Neural crest cell (in vitro differentiated cells): ENCODE measurements at regions not wholly inside any gene's neighbourhood (a gene's known extent, or its start where the extent isn't known, plus 50 kb on each side); places are given as distances from the start of the nearest gene placed in this dataset.
"Not testable (repeated sequence)": the region's sequence is repeated elsewhere in the genome, so short reads cannot be mapped to it uniquely, and the experiment has no call there.

ENCODE experiments used
- DNase-seq: peaks from one replicate; pipeline ENCODE4 v3.0.0; 2021; ENCODE audit warnings: low read depth, mixed read lengths, low spot score
- H3K27ac Mint-ChIP-seq: one replicate; pipeline ENCODE4 v1.8.0; 2021; ENCODE audit warnings: mild to moderate bottlenecking, mixed read lengths; ENCODE audit not compliant: unreplicated experiment
- H3K27me3 Mint-ChIP-seq: 2 replicates; pipeline ENCODE4 v1.8.0; 2021; ENCODE audit warnings: low read depth, mild to moderate bottlenecking, mixed read lengths
- H3K36me3 Mint-ChIP-seq: 2 replicates; pipeline ENCODE4 v1.8.0; 2021; ENCODE audit warnings: low read depth, mild to moderate bottlenecking, mixed read lengths
- H3K4me1 Mint-ChIP-seq: 2 replicates; pipeline ENCODE4 v1.8.0; 2021; ENCODE audit warnings: mixed read lengths
- H3K4me3 Mint-ChIP-seq: one replicate; pipeline ENCODE4 v1.8.0; 2021; ENCODE audit warnings: mild to moderate bottlenecking, mixed read lengths
- H3K9me3 Mint-ChIP-seq: 2 replicates; pipeline ENCODE4 v1.8.0; 2021; ENCODE audit warnings: mixed read lengths
- TF ChIP-seq, protein P1 (sequence below): fragments of 200-600 bp; sonication (generic); conservative IDR thresholded peaks from 2 replicates; pipeline ENCODE4 v1.5.0; 2021; ENCODE audit warnings: antibody characterized with exemption, mild to moderate bottlenecking

DNA sequence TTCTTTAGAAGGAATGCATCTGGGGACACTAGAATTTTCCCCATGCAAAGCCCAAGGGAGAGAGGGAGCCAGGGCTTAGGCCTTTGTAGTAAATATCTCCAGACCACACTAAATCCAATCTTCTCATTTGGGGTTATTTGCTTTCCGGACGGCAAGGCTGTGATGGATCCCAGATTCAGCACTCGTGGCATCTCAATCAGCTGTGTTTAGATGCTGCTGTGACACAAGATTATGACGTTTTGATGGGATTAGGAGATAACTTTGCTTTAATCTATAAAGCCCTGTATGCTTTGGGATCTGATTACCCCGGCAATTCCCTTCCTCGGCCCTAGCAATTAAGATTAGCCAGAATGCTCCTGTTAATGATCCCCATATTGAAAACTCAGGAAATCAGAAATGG is 686.7 kb upstream of the TBX3 start:
- peaks cover 10% of the 10 kb centered on the region for H3K4me1 Mint-ChIP-seq
- H3K4me3 Mint-ChIP-seq, result no peak overlapping the region
- TF ChIP-seq, protein P1, sequence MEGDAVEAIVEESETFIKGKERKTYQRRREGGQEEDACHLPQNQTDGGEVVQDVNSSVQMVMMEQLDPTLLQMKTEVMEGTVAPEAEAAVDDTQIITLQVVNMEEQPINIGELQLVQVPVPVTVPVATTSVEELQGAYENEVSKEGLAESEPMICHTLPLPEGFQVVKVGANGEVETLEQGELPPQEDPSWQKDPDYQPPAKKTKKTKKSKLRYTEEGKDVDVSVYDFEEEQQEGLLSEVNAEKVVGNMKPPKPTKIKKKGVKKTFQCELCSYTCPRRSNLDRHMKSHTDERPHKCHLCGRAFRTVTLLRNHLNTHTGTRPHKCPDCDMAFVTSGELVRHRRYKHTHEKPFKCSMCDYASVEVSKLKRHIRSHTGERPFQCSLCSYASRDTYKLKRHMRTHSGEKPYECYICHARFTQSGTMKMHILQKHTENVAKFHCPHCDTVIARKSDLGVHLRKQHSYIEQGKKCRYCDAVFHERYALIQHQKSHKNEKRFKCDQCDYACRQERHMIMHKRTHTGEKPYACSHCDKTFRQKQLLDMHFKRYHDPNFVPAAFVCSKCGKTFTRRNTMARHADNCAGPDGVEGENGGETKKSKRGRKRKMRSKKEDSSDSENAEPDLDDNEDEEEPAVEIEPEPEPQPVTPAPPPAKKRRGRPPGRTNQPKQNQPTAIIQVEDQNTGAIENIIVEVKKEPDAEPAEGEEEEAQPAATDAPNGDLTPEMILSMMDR, result no peak
- peak overlapping the region; percentile 29 for H3K27ac Mint-ChIP-seq
- peaks cover under 1% of the 10 kb centered on the region for H3K27me3 Mint-ChIP-seq
- peaks cover 5% of the 10 kb centered on the region for H3K9me3 Mint-ChIP-seq
- no peak for DNase-seq
- H3K36me3 Mint-ChIP-seq, result no peaks in the 10 kb centered on the region

DNA sequence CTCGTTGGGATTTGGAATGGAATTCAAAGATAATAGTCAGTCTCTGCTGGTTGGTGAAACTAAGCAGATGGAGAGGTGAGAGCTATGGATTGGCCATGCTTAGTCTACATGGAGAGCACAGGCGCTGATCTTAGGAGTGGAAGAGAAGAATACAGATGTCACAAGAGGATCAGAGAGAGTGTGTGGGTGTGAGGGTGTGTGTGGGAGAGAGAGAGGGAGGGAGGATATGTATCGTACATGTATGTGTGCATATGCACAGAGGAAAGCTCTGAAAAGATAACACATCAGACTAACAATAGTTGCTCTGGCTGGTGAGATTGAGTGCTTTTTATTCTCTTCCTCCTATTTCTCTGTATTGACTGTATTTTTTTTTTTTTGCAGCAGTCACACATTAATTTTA is 686.2 kb upstream of the TBX3 start:
- no peak for DNase-seq
- peaks cover 6% of the 10 kb centered on the region for H3K4me1 Mint-ChIP-seq
- TF ChIP-seq, protein P1, result no peak
- H3K9me3 Mint-ChIP-seq, result peaks cover 5% of the 10 kb centered on the region
- H3K27ac Mint-ChIP-seq, result peak overlapping the region; percentile 58
- H3K36me3 Mint-ChIP-seq, result no peaks in the 10 kb centered on the region
- H3K4me3 Mint-ChIP-seq, result no peak overlapping the region
- peaks cover 3% of the 10 kb centered on the region for H3K27me3 Mint-ChIP-seq

DNA sequence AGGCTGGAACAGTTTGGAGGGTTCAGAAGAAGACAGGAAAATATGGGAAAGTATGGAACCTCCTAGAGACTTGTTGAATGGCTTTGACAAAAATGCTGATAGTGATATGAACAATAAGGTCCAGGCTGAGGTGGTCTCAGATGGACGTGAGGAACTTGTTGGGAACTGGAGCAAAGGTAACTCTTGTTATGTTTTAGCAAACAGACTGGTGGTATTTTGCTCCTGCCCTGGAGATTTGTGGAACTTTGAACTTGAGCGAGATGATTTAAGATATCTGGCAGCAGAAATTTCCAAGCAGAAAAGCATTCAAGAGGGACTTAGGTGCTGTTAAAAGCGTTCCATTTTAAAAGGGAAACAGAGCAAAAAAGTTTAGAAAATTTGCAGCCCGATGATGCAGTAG is 682.3 kb upstream of the TBX3 start:
- not testable (repeated sequence) for H3K36me3 Mint-ChIP-seq, H3K27me3 Mint-ChIP-seq, H3K4me1 Mint-ChIP-seq

DNA sequence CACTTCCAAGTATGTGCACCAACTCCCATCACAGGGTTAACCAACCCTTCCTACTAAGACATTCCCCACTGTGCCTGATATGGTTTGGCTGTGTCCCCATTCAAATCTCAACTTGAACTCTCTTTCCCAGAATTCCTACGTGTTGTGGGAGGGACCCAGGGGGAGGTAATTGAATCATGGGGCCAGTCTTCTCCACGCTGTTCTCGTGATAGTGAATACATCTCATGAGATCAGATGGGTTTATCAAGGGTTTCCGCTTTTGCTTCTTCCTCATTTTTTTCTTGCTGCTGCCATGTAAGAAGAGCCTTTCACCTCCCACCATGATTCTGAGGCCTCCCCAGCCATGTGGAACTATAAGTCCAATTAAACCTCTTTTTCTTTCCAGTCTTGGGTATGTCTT is 681.8 kb upstream of the TBX3 start:
- peak overlapping the region; percentile 59 for H3K27ac Mint-ChIP-seq
- DNase-seq, H3K4me3 Mint-ChIP-seq, H3K36me3 Mint-ChIP-seq, H3K27me3 Mint-ChIP-seq, H3K9me3 Mint-ChIP-seq, H3K4me1 Mint-ChIP-seq: not testable (repeated sequence)

More for the DNA sequence above, 682.3 kb upstream of the TBX3 start:
- H3K4me3 Mint-ChIP-seq, H3K27ac Mint-ChIP-seq, H3K9me3 Mint-ChIP-seq, DNase-seq: not testable (repeated sequence)

DNA sequence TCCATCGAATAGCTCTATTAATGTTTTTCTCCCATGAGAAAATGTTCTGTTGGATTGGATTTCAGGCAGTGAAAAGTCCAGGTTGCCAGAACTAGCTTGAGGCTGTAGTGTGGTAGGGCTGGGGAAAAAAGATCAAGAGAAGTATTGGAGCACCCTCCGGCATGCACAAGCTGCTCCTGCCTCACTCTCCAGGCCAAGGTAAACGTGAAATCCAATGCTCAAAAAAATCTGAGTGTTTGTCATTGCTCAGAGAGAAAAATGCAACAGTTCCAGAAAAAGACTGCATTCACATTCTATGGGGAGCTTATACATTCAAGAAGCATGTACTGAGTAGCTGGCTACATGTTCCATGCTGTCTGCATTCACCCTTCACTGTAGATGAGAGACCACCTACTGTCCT is 680.9 kb upstream of the TBX3 start:
- H3K27ac Mint-ChIP-seq, result no peak overlapping the region
- H3K9me3 Mint-ChIP-seq, result peaks cover 5% of the 10 kb centered on the region
- H3K4me3 Mint-ChIP-seq, result no peak overlapping the region
- TF ChIP-seq, protein P1, result no peak
- DNase-seq, result no peak
- H3K36me3 Mint-ChIP-seq, result no peaks in the 10 kb centered on the region
- no peaks in the 10 kb centered on the region for H3K4me1 Mint-ChIP-seq
- peaks cover 3% of the 10 kb centered on the region for H3K27me3 Mint-ChIP-seq

DNA sequence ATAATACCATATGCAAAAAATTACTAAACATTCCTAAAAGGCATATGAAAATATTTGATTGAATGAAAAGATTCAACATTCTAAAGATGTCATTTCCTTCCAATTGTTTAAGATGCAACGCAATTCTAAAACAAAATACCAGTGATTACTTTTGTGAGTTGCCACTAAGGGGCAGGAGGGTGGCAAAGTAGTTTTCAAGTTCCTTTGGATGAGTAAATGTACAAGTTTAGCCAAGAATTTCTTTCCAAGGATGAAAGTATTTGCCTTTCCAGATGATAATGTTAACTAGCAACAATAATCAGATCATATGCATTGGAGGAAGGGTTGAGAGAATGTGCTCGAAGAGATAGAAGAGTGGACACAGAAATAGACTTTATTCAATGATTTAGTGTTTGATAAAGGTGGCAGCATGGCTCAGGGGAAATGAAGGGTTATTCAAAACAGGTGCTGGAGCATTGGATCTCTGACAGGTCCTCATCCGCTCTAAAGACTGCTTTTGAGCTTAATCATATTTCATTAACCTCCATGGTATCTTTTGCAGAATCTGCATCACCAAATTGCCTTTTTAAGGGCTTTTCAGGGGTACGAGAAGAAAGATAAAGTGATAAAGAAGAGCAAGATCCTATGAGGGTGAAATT is 678.5 kb upstream of the TBX3 start:
- Mint-ChIP-seq H3K27me3 (peaks cover 3% of the 10 kb centered on the region), H3K27ac (no peak overlapping the region), H3K9me3 (peaks cover 2% of the 10 kb centered on the region), H3K4me1 (no peaks in the 10 kb centered on the region), H3K4me3 (no peak overlapping the region), H3K36me3 (no peaks in the 10 kb centered on the region)
- DNase-seq, result no peak
- TF ChIP-seq, protein P1, result no peak
